ENCODE measurements at regions not wholly inside any gene's neighbourhood (a gene's known extent, or its start where the extent isn't known, plus 50 kb on each side); places are given as distances from the start of the nearest gene placed in this dataset.

GRCh38 chr2:13015532-13016320 lies 299.0 kb downstream of the TRIB2 start:
- DNase-seq = no peak

DNA sequence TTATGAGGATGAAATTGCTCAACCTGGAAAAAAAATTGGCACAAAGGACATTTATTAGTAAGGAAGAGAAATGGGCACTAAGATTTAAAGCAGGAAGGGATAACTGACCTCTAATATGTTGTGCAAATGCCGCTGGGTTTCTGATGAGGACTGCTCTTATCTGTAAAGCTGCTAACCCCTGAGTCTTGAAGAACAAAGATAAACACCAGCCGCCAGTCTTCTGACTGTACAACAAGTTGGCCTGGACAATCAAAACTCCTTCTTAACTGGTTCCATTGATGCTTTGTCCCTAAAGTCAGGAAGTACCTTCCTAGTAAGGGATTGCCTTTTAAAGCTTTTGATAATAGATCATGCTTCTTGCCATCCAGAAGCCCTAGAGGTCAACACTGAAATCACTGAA lies 301.8 kb downstream of the TRIB2 start:
- DNase-seq = no peak

- no peak for DNase-seq
Measured at GRCh38 chr2:13019781-13020180, 303.0 kb downstream of the TRIB2 start.

GRCh38 chr2:13020469-13020868 lies 303.7 kb downstream of the TRIB2 start:
- DNase-seq = no peak

DNA sequence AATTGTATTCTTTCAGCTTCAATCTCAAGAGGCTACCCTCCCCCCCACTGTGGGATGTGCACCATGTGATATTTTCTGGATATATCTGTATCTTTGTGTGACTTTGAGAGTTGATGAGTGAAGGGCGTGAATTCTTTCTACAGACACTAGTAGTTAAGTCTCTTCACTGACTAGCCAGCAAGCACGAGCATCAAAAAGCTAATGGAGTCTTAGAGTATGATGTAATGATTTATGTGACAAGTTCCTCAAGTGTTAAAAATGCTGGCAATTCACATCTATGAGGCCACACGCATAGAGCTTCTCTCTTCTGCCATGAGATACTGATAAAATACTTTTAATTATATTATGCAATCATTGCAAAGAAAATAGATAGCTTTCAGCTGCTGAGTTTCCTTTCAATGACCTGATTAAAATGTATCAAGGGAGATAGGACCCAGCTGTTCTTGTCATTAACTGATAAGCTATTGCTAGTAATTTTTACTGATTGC lies 304.8 kb downstream of the TRIB2 start:
- peak; percentile 52 for DNase-seq

DNA sequence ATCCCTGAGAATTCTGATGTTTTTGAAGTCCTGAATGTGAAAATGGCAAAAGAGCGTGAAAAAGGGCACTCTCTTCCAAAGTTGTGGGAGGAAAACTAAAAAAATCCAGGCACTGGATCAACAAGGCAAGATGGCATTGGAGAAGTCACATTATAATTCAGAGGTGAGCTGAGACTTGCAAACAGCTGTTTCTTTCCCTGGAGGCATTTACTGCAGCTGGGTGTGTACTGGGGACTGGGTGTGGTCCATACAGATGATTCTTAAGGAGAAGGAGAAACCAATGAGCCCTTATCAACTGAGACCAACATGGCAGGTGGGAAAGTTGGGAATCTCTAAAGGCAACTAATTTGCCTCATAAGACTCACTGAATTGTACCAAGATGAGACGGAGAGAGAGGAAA lies 313.9 kb downstream of the TRIB2 start:
- no peak for DNase-seq

DNA sequence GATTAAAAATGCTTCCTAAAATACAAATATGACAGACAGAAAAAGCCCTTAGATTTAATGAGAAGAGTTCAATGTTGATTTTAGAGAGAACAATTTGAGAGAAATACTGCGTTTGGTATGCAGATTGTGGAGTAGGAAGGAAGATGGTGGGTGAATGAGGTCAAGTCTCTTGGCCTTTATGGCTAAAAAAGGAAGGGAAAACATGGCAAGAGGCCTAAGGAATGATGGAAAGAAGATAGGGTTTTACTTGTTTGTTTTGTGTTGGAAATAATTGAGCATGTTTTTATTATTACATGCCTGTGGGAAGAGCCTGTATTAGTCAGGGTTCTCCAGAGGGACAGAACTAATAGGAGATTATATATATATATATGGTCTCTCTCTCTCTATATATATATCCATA lies 318.1 kb downstream of the TRIB2 start:
- no peak for DNase-seq

GRCh38 chr2:13035866-13036265 lies 319.1 kb downstream of the TRIB2 start:
- no peak for DNase-seq

DNA sequence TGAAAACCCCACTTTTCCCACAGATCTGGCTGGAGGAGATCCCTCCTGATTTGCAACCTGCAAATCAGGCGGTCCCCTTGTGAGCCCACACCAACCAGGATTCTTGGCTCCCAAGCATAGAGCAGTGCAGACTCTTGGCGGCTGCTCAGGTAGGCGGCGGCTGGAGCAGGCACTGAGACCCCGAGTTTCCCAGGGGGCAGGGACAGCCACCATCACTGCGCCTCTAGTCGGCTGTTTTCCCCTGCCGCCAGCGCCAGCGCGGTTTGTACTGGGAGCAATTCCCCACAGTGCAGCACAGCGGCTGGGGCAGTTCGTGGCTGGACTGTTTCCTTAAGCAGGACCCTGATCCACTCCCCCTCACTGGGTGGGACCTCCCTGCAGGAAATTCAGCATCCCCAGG lies 323.3 kb downstream of the TRIB2 start:
- no peak for DNase-seq

DNA sequence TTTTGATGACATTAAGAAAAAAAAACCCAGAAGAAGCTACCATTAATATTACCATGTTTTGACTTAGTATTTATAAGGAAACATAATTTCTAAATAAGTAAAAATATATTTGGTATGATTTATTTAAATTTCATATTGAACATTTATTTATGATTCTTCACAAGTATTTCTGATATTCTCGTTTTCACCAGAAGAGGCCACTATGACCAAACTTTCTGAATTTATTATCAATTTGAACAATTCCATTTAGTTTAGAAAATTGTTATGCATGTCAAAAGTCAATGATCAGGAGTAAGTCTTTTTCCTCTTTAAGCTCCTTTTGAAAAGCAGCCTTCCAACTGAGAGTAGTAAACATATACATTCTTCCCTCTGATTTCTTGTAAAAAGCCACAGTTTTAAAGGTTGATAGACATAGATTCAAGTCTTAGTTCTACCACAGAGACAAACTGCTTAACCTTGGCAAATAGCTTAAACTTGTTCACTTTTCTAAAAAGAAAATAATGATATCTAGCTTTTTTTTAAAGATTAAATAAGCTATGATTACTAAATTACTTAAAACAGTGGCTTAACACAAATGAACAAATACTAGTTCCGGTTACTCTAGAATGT lies 329.9 kb downstream of the TRIB2 start:
- DNase-seq = peak; percentile 10

DNA sequence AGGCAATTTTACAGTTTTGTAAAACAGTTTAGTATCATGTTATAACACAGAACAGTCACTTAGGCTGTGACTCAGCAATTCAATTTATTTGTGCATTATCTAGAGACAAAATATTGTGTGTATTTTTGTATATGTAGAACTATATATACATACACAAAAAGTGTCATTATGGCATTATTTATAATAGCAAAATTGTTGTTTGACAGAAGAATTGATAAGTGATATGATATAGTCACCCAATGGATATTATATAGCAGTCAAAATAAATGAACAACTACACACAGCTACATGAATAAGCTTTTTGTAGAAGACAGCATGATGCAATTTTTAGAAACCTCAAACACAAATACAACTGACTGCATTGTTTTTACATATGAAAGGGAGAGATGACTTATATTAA lies 334.0 kb downstream of the TRIB2 start:
- DNase-seq = peak; percentile 39

DNA sequence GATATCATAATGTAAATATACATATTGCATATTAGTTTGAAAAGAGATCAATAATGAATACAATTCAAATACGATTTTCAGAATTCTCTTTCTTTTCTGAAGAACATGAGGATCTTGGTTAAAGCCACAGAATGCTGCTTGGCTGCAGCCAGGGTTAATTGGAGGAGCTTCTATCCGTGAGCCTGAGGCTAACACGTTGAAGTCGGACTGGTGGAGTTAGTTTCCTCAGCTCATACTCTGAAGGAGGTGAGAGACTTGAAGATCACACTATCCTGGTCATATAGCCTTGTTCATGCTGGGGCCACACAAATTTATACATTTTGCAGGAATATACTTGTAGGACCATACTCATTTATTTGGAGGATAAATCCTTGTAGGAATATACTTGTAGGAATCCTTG lies 335.8 kb downstream of the TRIB2 start:
- no peak for DNase-seq

- peak; percentile 5 for DNase-seq
Measured at GRCh38 chr2:13056259-13056843, 339.6 kb downstream of the TRIB2 start.

DNA sequence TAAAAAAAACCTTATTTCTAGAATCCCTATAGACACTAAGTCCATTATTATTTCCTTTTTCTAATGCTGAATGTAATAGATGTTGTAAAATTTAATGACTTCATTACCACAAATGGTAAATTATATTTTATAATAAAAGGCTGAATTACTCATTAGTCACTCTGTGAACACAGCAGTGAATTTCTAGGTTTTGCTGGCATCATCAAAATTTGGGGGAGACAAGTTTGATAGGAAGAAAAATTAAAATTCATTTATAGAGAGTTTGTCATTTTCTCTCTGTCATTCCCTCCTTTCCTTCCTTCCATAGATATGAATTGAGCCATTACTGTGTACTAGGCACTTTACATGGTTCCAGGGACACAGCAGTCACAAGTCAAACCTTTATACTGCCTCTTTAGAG lies 340.9 kb downstream of the TRIB2 start:
- no peak for DNase-seq

- DNase-seq = no peak
Measured at GRCh38 chr2:13066676-13067075, 349.9 kb downstream of the TRIB2 start.

DNA sequence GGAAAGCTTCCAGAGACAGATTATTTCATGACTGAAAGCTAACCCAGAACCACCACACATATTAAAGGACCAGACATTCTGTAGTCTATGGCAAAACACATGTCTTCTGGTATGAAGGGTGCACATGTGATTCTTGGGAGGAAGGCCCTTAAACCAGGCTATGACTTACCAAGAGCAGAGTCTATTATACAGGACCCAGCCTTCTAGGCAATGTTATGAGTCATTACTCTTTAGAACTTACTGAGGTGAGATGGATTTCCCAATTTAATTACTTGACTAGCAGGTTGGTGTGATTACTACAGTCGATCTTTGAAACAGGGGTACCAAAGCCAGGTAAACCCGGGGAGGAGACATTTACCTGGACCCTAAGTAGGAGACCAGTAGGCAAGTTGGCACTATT lies 350.8 kb downstream of the TRIB2 start:
- no peak for DNase-seq

GRCh38 chr2:13089971-13090370 lies 373.2 kb downstream of the TRIB2 start:
- no peak for DNase-seq

DNA sequence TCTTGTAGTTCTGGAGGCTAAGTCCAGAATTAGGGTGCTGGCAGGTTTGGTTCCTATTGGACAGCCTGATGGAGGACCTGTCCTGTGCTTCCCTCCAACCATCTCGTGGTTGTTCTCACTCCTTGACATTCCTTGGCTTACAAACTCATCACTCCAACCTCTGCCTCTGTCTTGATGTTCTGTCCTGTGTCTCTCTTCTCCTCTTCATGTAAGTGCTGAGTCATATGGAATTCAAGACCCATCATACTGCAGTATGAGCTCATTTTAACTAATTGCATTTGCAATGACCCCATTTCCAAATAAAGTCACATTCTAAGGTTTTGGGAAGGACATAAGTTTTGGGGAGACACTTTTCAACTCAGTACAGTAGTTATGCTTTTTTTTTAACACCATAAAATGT lies 374.7 kb downstream of the TRIB2 start:
- DNase-seq = peak; percentile 43

GRCh38 chr2:13091861-13092378 lies 375.2 kb downstream of the TRIB2 start:
- no peak for DNase-seq

DNA sequence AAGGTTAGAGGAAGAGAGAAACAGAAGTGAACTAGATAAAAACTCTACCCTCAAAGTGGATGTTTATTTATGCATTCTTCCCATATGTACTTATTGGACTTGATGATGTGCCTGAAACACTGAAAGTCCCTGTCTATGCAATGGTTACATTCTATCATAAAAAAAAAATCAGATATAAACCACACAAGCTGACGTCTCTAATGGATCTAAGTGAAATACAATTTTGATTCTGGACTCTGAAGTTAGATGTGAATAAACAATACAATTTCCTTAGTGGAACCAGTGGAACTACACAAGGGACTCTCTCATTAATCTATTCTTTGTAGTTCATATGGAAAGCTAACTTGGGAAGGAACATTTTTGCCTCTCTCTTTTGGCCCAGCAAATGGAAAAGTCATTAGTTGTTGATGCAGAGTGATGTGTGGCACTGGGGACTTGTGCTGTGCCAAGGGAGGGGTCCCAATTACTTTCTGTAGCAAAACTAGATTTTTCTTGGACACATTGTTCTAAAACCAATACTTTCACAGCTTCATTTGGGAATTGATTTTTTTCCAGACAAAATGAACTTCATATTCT lies 376.8 kb downstream of the TRIB2 start:
- no peak for DNase-seq

DNA sequence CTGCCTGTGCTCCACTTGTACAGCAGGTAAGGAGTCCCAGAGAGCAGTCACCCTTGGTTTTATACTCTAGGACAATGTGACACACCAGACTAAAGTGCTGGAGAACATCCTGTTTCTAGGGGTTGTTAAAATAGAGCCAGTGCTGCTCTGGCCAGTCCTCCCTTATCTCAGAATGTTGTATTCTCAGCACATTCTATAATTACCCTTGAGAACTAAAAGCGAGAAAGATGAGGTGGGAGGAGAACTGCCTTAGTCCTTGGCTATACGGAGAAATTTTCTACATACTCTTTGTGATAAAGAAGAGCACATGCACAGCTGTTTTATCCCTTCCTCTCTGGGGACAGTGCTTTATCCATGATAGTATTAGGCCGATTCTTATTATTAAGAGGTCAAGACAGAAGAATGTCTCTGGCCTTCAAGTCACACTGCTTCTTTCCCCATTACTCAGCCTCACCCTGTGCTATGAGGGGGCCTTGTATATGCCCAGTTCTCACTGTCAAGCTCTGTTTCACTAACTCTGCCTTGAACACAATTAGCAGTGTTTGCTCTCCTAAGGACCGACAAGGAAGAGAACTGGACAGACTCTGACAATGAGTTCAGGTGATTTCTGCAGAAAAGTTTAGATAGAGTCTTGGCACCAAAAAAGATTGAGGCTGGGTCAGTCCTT lies 385.8 kb downstream of the TRIB2 start:
- DNase-seq = no peak

GRCh38 chr2:13103151-13103550 lies 386.4 kb downstream of the TRIB2 start:
- DNase-seq = no peak

All from fibroblast of skin of abdomen (primary cell).